ENCODE measurements at regions not wholly inside any gene's neighbourhood (a gene's known extent, or its start where the extent isn't known, plus 50 kb on each side); places are given as distances from the start of the nearest gene placed in this dataset.

DNA sequence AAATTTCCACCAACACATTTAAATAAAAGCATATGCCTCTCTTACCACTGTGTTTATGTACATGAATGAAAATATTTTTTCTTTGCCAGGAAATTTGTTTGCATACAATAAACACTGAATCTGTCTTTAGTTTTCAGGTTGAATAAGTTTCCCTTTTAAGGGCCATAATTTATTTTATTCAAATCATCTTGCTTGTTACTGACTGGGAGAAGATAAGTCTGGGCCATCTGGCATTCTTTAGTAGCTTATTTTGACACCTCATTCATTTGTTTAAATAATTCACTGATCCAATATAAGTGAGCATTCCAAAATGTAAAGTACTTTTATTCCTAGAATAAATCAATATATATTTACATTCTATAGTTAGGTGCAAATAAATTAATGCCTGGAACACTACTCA lies 1001.3 kb downstream of the PLOD2 start:
- no peaks in the 10 kb centered on the region for H3K4me1 ChIP-seq (ENCODE audit: control insufficient read depth in 3 of 3, insufficient read depth in 3 of 3, low read length in 3 of 3)

DNA sequence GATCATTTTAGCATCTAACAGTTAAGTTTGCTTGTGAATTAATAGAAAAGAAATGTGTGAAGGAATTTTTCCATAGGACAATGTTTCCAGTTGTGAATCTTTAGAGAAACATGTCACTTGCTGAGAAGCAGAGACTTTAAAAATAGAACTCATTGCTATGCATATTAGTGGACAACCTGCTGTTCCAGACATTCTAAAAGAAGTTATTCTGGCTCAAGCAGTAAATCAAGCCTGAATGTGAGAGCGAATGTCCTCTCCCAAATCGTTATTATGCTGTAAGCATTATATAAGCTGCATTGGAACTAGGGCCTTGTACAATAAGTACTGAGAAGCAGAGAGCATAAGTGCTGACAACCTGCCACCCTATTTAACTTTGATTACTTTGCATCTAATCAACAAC lies 990.9 kb downstream of the PLOD2 start:
- Histone ChIP-seq H3K4me3 (ENCODE audit: low read length in 3 of 3) (no peak overlapping the region), H3K9ac (ENCODE audit: low read depth in 1 of 3, low read length in 3 of 3) (no peak overlapping the region), H3K27me3 (ENCODE audit: control insufficient read depth in 3 of 3, insufficient read depth in 3 of 3, low read length in 3 of 3) (no peaks in the 10 kb centered on the region), H3K4me1 (ENCODE audit: control insufficient read depth in 3 of 3, insufficient read depth in 3 of 3, low read length in 3 of 3) (no peaks in the 10 kb centered on the region), H3K27ac (ENCODE audit: low read depth, low read length) (no peak overlapping the region), H3K36me3 (ENCODE audit: control insufficient read depth in 3 of 3, insufficient read depth in 3 of 3, low read length in 3 of 3) (no peaks in the 10 kb centered on the region), H3K9me3 (ENCODE audit: control insufficient read depth in 3 of 3, low read length in 3 of 3) (no peaks in the 10 kb centered on the region)

More for the DNA sequence above, 1001.3 kb downstream of the PLOD2 start:
- no peak overlapping the region for H3K4me3 ChIP-seq (ENCODE audit: low read length in 3 of 3)
- no peaks in the 10 kb centered on the region for H3K9me3 ChIP-seq (ENCODE audit: control insufficient read depth in 3 of 3, low read length in 3 of 3)
- no peaks in the 10 kb centered on the region for H3K36me3 ChIP-seq (ENCODE audit: control insufficient read depth in 3 of 3, insufficient read depth in 3 of 3, low read length in 3 of 3)
- no peaks in the 10 kb centered on the region for H3K27me3 ChIP-seq (ENCODE audit: control insufficient read depth in 3 of 3, insufficient read depth in 3 of 3, low read length in 3 of 3)
- H3K27ac ChIP-seq (ENCODE audit: low read depth, low read length): no peak overlapping the region
- H3K9ac ChIP-seq (ENCODE audit: low read depth in 1 of 3, low read length in 3 of 3): no peak overlapping the region

- Histone ChIP-seq H3K27ac (ENCODE audit: low read depth, low read length) (no peak overlapping the region), H3K4me1 (ENCODE audit: control insufficient read depth in 3 of 3, insufficient read depth in 3 of 3, low read length in 3 of 3) (no peaks in the 10 kb centered on the region), H3K9ac (ENCODE audit: low read depth in 1 of 3, low read length in 3 of 3) (no peak overlapping the region), H3K36me3 (ENCODE audit: control insufficient read depth in 3 of 3, insufficient read depth in 3 of 3, low read length in 3 of 3) (no peaks in the 10 kb centered on the region), H3K9me3 (ENCODE audit: control insufficient read depth in 3 of 3, low read length in 3 of 3) (no peaks in the 10 kb centered on the region), H3K27me3 (ENCODE audit: control insufficient read depth in 3 of 3, insufficient read depth in 3 of 3, low read length in 3 of 3) (no peaks in the 10 kb centered on the region), H3K4me3 (ENCODE audit: low read length in 3 of 3) (no peak overlapping the region)
Observed at GRCh38 chr3:145175626-145176025, 985.4 kb downstream of the PLOD2 start.

DNA sequence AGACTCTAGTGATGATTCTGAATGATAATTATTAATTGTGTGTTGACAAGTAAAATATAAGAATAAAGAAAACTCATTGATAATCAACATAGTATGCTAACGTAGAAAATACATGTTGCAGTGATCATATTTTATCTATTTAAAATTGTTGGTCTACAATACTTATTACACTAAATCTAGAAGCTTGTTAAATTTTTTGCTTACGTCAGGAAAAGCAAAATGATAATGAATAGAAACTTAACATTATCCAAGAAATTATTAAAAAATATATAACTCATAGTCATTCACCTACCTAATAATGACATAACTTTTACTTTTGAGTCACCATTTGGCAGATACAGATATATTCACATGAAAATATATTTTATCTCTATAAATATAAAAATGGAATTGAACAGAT lies 984.1 kb downstream of the PLOD2 start:
- Histone ChIP-seq H3K9me3 (ENCODE audit: control insufficient read depth in 3 of 3, low read length in 3 of 3) (no peaks in the 10 kb centered on the region), H3K9ac (ENCODE audit: low read depth in 1 of 3, low read length in 3 of 3) (no peak overlapping the region), H3K4me1 (ENCODE audit: control insufficient read depth in 3 of 3, insufficient read depth in 3 of 3, low read length in 3 of 3) (no peaks in the 10 kb centered on the region), H3K27me3 (ENCODE audit: control insufficient read depth in 3 of 3, insufficient read depth in 3 of 3, low read length in 3 of 3) (no peaks in the 10 kb centered on the region), H3K36me3 (ENCODE audit: control insufficient read depth in 3 of 3, insufficient read depth in 3 of 3, low read length in 3 of 3) (no peaks in the 10 kb centered on the region), H3K27ac (ENCODE audit: low read depth, low read length) (no peak overlapping the region), H3K4me3 (ENCODE audit: low read length in 3 of 3) (no peak overlapping the region)

DNA sequence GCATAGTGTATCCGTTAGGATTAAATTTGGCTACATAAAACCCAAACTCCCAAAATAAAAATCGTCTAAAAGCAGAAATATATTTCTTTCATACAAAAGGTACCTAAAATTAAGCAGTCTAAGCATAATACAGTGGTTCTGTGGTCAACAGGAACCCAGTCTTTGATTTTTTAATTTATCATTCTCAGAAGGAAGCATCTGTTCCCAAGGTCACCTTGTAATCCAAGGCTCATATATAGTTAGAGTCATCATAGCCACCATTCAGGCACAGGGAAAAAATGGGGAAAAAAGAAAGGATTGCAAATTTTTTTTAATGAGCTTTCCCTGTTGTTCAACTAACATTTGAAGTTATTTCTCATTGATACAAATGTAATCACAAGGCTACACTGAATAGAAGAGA lies 983.2 kb downstream of the PLOD2 start:
- H3K27me3 ChIP-seq (ENCODE audit: control insufficient read depth in 3 of 3, insufficient read depth in 3 of 3, low read length in 3 of 3): no peaks in the 10 kb centered on the region
- no peak overlapping the region for H3K9ac ChIP-seq (ENCODE audit: low read depth in 1 of 3, low read length in 3 of 3)
- H3K27ac ChIP-seq (ENCODE audit: low read depth, low read length): no peak overlapping the region
- H3K4me3 ChIP-seq (ENCODE audit: low read length in 3 of 3): no peak overlapping the region
- H3K9me3 ChIP-seq (ENCODE audit: control insufficient read depth in 3 of 3, low read length in 3 of 3): no peaks in the 10 kb centered on the region
- H3K36me3 ChIP-seq (ENCODE audit: control insufficient read depth in 3 of 3, insufficient read depth in 3 of 3, low read length in 3 of 3): no peaks in the 10 kb centered on the region
- no peaks in the 10 kb centered on the region for H3K4me1 ChIP-seq (ENCODE audit: control insufficient read depth in 3 of 3, insufficient read depth in 3 of 3, low read length in 3 of 3)

DNA sequence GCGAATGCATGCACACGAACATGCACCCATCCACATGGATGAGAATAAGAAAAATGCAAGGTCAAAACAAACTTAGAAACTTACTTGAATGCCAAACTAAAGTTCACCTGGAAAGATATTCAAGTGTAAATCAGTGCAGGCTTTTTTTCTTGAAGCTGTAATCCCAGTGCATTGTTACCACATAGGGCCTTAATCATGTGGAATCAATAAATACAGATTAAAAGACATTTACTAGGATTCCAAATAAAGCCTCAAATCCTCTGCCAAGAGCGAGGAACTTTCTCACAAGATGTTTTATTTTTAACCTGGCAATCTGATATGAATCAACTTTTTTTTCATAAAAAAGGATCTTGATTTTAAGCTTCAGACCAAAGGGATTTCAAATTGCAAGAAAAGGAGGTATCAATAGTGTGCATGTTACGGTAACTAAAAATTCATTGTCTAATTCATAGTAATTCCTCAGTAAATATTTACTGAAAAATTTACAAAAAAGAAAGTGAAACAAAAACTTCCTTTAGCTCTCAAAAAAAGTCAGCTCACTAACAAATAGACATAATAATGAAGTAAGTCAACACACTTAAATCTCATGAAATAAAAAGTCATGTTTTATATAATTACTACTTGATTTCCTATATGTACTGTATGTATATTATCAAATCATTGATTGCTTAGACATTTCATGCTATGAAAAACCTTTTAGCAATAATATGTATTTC lies 978.6 kb downstream of the PLOD2 start:
- H3K9ac ChIP-seq (ENCODE audit: low read depth in 1 of 3, low read length in 3 of 3): no peak overlapping the region
- H3K27ac ChIP-seq (ENCODE audit: low read depth, low read length): no peak overlapping the region
- H3K4me1 ChIP-seq (ENCODE audit: control insufficient read depth in 3 of 3, insufficient read depth in 3 of 3, low read length in 3 of 3): no peaks in the 10 kb centered on the region
- H3K27me3 ChIP-seq (ENCODE audit: control insufficient read depth in 3 of 3, insufficient read depth in 3 of 3, low read length in 3 of 3): no peaks in the 10 kb centered on the region
- H3K4me3 ChIP-seq (ENCODE audit: low read length in 3 of 3): no peak overlapping the region
- H3K9me3 ChIP-seq (ENCODE audit: control insufficient read depth in 3 of 3, low read length in 3 of 3): no peaks in the 10 kb centered on the region
- H3K36me3 ChIP-seq (ENCODE audit: control insufficient read depth in 3 of 3, insufficient read depth in 3 of 3, low read length in 3 of 3): no peaks in the 10 kb centered on the region

DNA sequence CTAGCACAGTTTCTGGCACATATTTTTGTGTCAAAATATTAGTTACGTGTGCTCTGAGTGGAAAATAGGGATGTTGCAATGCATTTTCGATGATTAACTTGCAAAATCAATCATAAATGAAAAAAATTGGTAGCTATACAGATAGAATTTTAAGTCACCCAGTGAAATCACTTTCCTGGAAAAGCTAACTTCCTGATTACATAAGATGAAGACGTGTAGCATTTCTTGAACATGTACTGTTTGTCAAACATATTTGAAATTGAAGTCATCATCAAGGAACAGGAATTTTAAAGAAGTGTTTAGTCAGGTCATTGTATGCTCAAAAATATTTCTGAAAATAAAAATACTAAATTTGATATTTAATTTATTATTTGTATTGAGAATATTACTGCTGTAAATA lies 977.7 kb downstream of the PLOD2 start:
- Histone ChIP-seq H3K4me1 (ENCODE audit: control insufficient read depth in 3 of 3, insufficient read depth in 3 of 3, low read length in 3 of 3) (no peaks in the 10 kb centered on the region), H3K36me3 (ENCODE audit: control insufficient read depth in 3 of 3, insufficient read depth in 3 of 3, low read length in 3 of 3) (no peaks in the 10 kb centered on the region), H3K27me3 (ENCODE audit: control insufficient read depth in 3 of 3, insufficient read depth in 3 of 3, low read length in 3 of 3) (no peaks in the 10 kb centered on the region), H3K9me3 (ENCODE audit: control insufficient read depth in 3 of 3, low read length in 3 of 3) (no peaks in the 10 kb centered on the region), H3K4me3 (ENCODE audit: low read length in 3 of 3) (no peak overlapping the region), H3K27ac (ENCODE audit: low read depth, low read length) (no peak overlapping the region), H3K9ac (ENCODE audit: low read depth in 1 of 3, low read length in 3 of 3) (no peak overlapping the region)

- H3K9ac ChIP-seq (ENCODE audit: low read depth in 1 of 3, low read length in 3 of 3): no peak overlapping the region
- no peaks in the 10 kb centered on the region for H3K27me3 ChIP-seq (ENCODE audit: control insufficient read depth in 3 of 3, insufficient read depth in 3 of 3, low read length in 3 of 3)
- no peaks in the 10 kb centered on the region for H3K4me1 ChIP-seq (ENCODE audit: control insufficient read depth in 3 of 3, insufficient read depth in 3 of 3, low read length in 3 of 3)
- no peaks in the 10 kb centered on the region for H3K36me3 ChIP-seq (ENCODE audit: control insufficient read depth in 3 of 3, insufficient read depth in 3 of 3, low read length in 3 of 3)
- no peak overlapping the region for H3K4me3 ChIP-seq (ENCODE audit: low read length in 3 of 3)
- H3K27ac ChIP-seq (ENCODE audit: low read depth, low read length): no peak overlapping the region
- no peaks in the 10 kb centered on the region for H3K9me3 ChIP-seq (ENCODE audit: control insufficient read depth in 3 of 3, low read length in 3 of 3)
Observed at GRCh38 chr3:145188079-145188770, 972.8 kb downstream of the PLOD2 start.

GRCh38 chr3:145190138-145190537 lies 970.8 kb downstream of the PLOD2 start:
- Histone ChIP-seq H3K27me3 (ENCODE audit: control insufficient read depth in 3 of 3, insufficient read depth in 3 of 3, low read length in 3 of 3) (no peaks in the 10 kb centered on the region), H3K4me3 (ENCODE audit: low read length in 3 of 3) (no peak overlapping the region), H3K4me1 (ENCODE audit: control insufficient read depth in 3 of 3, insufficient read depth in 3 of 3, low read length in 3 of 3) (no peaks in the 10 kb centered on the region), H3K9ac (ENCODE audit: low read depth in 1 of 3, low read length in 3 of 3) (no peak overlapping the region), H3K27ac (ENCODE audit: low read depth, low read length) (no peak overlapping the region), H3K9me3 (ENCODE audit: control insufficient read depth in 3 of 3, low read length in 3 of 3) (no peaks in the 10 kb centered on the region), H3K36me3 (ENCODE audit: control insufficient read depth in 3 of 3, insufficient read depth in 3 of 3, low read length in 3 of 3) (no peaks in the 10 kb centered on the region)

- Histone ChIP-seq H3K9me3 (ENCODE audit: control insufficient read depth in 3 of 3, low read length in 3 of 3) (no peaks in the 10 kb centered on the region), H3K4me3 (ENCODE audit: low read length in 3 of 3) (no peak overlapping the region), H3K36me3 (ENCODE audit: control insufficient read depth in 3 of 3, insufficient read depth in 3 of 3, low read length in 3 of 3) (no peaks in the 10 kb centered on the region), H3K27ac (ENCODE audit: low read depth, low read length) (no peak overlapping the region), H3K4me1 (ENCODE audit: control insufficient read depth in 3 of 3, insufficient read depth in 3 of 3, low read length in 3 of 3) (no peaks in the 10 kb centered on the region), H3K27me3 (ENCODE audit: control insufficient read depth in 3 of 3, insufficient read depth in 3 of 3, low read length in 3 of 3) (no peaks in the 10 kb centered on the region), H3K9ac (ENCODE audit: low read depth in 1 of 3, low read length in 3 of 3) (no peak overlapping the region)
Observed at GRCh38 chr3:145190761-145191160, 970.2 kb downstream of the PLOD2 start.
